HEK293T (cell line): ENCODE measurements at regions not wholly inside any gene's neighbourhood (a gene's known extent, or its start where the extent isn't known, plus 50 kb on each side); places are given as distances from the start of the nearest gene placed in this dataset.

ENCODE experiments used
- CTBP1 ChIP-seq: fragments of 450-650 bp; IDR thresholded peaks from 2 replicates; pipeline ENCODE4 v1.6.1; 2016; ENCODE audit warnings: borderline replicate concordance
- ELF4 ChIP-seq: fragments of 450-650 bp; IDR thresholded peaks from 2 replicates; pipeline ENCODE4 v1.6.1; 2017; ENCODE audit warnings: antibody characterized with exemption
- FOXM1 ChIP-seq: fragments of 450-650 bp; IDR thresholded peaks from 2 replicates; pipeline ENCODE4 v1.6.1; 2017; ENCODE audit warnings: mild to moderate bottlenecking, borderline replicate concordance
- NFRKB ChIP-seq: fragments of 450-650 bp; IDR thresholded peaks from 2 replicates; pipeline ENCODE4 v1.6.1; 2016; ENCODE audit warnings: mild to moderate bottlenecking, moderate library complexity
- SUZ12 ChIP-seq: fragments of 450-650 bp; IDR thresholded peaks from 2 replicates; pipeline ENCODE4 v1.6.1; 2016; ENCODE audit warnings: mild to moderate bottlenecking
- TARDBP ChIP-seq: fragments of 450-650 bp; IDR thresholded peaks from 2 replicates; pipeline ENCODE4 v1.6.1; 2016
- ZNF384 ChIP-seq: fragments of 450-650 bp; IDR thresholded peaks from 2 replicates; pipeline ENCODE4 v1.6.1; 2016
- TF ChIP-seq, protein P1 (sequence below): fragments of 450-650 bp; IDR thresholded peaks from 2 replicates; pipeline ENCODE4 v1.6.1; 2016

DNA sequence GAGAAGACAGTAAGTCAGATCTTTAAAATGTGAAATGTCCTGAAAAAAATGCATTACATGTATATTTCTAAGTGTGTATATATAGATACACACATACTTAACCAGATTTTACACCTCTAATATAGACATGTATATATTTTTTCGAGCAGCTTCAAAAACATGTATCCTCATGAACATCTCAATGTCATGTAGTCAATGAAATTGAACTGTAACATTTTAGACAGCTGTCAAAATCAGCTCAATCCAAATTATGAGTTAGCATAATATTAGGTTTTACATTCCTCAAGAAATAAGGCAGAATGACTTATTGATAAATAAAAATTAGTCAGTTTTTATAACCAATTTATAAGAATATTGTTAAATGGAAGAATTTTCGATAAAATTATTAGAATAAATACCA, 665.7 kb downstream of the BRINP3 start:
- TF ChIP-seq CTBP1 = no peak
- no peak for TF ChIP-seq TARDBP
- no peak for TF ChIP-seq NFRKB
- no peak for TF ChIP-seq FOXM1
- TF ChIP-seq ELF4 = no peak
- TF ChIP-seq SUZ12 = no peak
- no peak for TF ChIP-seq ZNF384
- TF ChIP-seq, protein P1, sequence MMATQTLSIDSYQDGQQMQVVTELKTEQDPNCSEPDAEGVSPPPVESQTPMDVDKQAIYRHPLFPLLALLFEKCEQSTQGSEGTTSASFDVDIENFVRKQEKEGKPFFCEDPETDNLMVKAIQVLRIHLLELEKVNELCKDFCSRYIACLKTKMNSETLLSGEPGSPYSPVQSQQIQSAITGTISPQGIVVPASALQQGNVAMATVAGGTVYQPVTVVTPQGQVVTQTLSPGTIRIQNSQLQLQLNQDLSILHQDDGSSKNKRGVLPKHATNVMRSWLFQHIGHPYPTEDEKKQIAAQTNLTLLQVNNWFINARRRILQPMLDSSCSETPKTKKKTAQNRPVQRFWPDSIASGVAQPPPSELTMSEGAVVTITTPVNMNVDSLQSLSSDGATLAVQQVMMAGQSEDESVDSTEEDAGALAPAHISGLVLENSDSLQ = no peak
